ENCODE measurements at regions not wholly inside any gene's neighbourhood (a gene's known extent, or its start where the extent isn't known, plus 50 kb on each side); places are given as distances from the start of the nearest gene placed in this dataset.

GRCh38 chr11:32039149-32039548, 51.7 kb upstream of the RCN1 start:
- DNase-seq, result no peak

- no peak for DNase-seq
Observed at GRCh38 chr11:32034680-32035079, 56.2 kb upstream of the RCN1 start.

GRCh38 chr11:32034149-32034548, 56.7 kb upstream of the RCN1 start:
- DNase-seq, result no peak

GRCh38 chr11:32033491-32033890, 57.4 kb upstream of the RCN1 start:
- DNase-seq, result no peak

GRCh38 chr11:32033067-32033466, 57.8 kb upstream of the RCN1 start:
- no peak for DNase-seq

- DNase-seq, result no peak
Observed at GRCh38 chr11:32032478-32032877, 58.4 kb upstream of the RCN1 start.

GRCh38 chr11:32032052-32032451, 58.8 kb upstream of the RCN1 start:
- DNase-seq, result no peak

- DNase-seq, result no peak
Observed at GRCh38 chr11:32030875-32031503, 59.9 kb upstream of the RCN1 start.

- DNase-seq, result no peak
Observed at GRCh38 chr11:32029721-32030120, 61.2 kb upstream of the RCN1 start.

- no peak for DNase-seq
Observed at GRCh38 chr11:32028201-32028600, 62.7 kb upstream of the RCN1 start.

- DNase-seq, result no peak
Observed at GRCh38 chr11:32026766-32027165, 64.1 kb upstream of the RCN1 start.

GRCh38 chr11:32024948-32025347, 65.9 kb upstream of the RCN1 start:
- no peak for DNase-seq

GRCh38 chr11:32023370-32024305, 67.2 kb upstream of the RCN1 start:
- DNase-seq, result no peak

GRCh38 chr11:32018672-32019071, 72.2 kb upstream of the RCN1 start:
- no peak for DNase-seq

- no peak for DNase-seq
Observed at GRCh38 chr11:32016111-32016510, 74.8 kb upstream of the RCN1 start.

GRCh38 chr11:32015427-32015826, 75.4 kb upstream of the RCN1 start:
- DNase-seq, result no peak

GRCh38 chr11:32013603-32014002, 77.3 kb upstream of the RCN1 start:
- no peak for DNase-seq

- no peak for DNase-seq
Observed at GRCh38 chr11:32012049-32012448, 78.8 kb upstream of the RCN1 start.

GRCh38 chr11:32008880-32009551, 81.9 kb upstream of the RCN1 start:
- DNase-seq, result no peak

GRCh38 chr11:32006799-32007388, 84.0 kb upstream of the RCN1 start:
- DNase-seq, result no peak

- no peak for DNase-seq
Observed at GRCh38 chr11:32005786-32006416, 85.0 kb upstream of the RCN1 start.

- no peak for DNase-seq
Observed at GRCh38 chr11:32003335-32003734, 87.5 kb upstream of the RCN1 start.
